GM06990 (cell line): ENCODE measurements at regions not wholly inside any gene's neighbourhood (a gene's known extent, or its start where the extent isn't known, plus 50 kb on each side); places are given as distances from the start of the nearest gene placed in this dataset.
"Not testable (repeated sequence)": the region's sequence is repeated elsewhere in the genome, so short reads cannot be mapped to it uniquely, and the experiment has no call there.

ENCODE experiments used
- DNase-seq: peaks from one replicate; pipeline ENCODE4 v3.0.0-alpha.2; 2011; ENCODE audit not compliant: insufficient read length; ENCODE audit errors: extremely low read depth
- H3K27me3 ChIP-seq: replicated peaks from 2 replicates; pipeline ENCODE4 v1.6.0; 2011; ENCODE audit warnings: low read length; ENCODE audit not compliant: control insufficient read depth, insufficient read depth
- H3K36me3 ChIP-seq: 2 replicates; pipeline ENCODE4 v1.5.1; 2011; ENCODE audit warnings: low read length; ENCODE audit not compliant: control insufficient read depth, insufficient read depth
- H3K4me3 ChIP-seq: replicated peaks from 2 replicates; pipeline ENCODE4 v1.5.1; 2011; ENCODE audit warnings: low read depth, mild to moderate bottlenecking, control low read depth, low read length
- TF ChIP-seq, protein P1 (sequence below): IDR thresholded peaks from 2 replicates; pipeline ENCODE4 v1.5.1; 2011; ENCODE audit warnings: low read length, control low read depth, mild to moderate bottlenecking, inconsistent platforms; ENCODE audit not compliant: insufficient read depth, poor library complexity, severe bottlenecking

- TF ChIP-seq, protein P1, sequence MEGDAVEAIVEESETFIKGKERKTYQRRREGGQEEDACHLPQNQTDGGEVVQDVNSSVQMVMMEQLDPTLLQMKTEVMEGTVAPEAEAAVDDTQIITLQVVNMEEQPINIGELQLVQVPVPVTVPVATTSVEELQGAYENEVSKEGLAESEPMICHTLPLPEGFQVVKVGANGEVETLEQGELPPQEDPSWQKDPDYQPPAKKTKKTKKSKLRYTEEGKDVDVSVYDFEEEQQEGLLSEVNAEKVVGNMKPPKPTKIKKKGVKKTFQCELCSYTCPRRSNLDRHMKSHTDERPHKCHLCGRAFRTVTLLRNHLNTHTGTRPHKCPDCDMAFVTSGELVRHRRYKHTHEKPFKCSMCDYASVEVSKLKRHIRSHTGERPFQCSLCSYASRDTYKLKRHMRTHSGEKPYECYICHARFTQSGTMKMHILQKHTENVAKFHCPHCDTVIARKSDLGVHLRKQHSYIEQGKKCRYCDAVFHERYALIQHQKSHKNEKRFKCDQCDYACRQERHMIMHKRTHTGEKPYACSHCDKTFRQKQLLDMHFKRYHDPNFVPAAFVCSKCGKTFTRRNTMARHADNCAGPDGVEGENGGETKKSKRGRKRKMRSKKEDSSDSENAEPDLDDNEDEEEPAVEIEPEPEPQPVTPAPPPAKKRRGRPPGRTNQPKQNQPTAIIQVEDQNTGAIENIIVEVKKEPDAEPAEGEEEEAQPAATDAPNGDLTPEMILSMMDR: no peak
- no peaks in the 10 kb centered on the region for H3K36me3 ChIP-seq
- H3K4me3 ChIP-seq: no peak overlapping the region
- no peak for DNase-seq
- H3K27me3 ChIP-seq: no peaks in the 10 kb centered on the region; the same call in 1 of the 2 replicates
Measured at GRCh38 chr18:26624443-26624842, 76.1 kb upstream of the KCTD1 start.

DNA sequence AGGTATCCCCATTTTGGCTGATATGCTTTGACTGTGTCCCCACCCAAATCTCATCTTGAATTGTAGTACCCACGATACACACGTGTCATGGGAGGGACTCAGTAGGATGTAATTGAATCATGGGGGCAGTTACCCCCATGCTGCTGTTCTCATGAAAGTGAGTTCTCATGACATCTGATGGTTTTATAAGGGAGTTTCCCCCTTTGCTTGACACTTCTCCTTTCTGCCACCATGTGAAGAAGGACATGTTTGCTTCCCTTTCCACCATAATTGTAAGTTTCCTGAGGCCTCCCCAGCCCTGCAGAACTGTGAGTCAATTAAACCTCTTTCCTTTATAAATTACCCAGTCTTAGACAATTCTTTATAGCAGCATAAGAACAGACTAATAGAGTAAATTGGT, 75.0 kb upstream of the KCTD1 start:
- DNase-seq, H3K4me3 ChIP-seq, H3K27me3 ChIP-seq, H3K36me3 ChIP-seq: not testable (repeated sequence)

- TF ChIP-seq, protein P1: peak; percentile 71
Measured at GRCh38 chr18:26621161-26622026, 73.0 kb upstream of the KCTD1 start.

GRCh38 chr18:26619350-26619749, 71.0 kb upstream of the KCTD1 start:
- TF ChIP-seq, protein P1: no peak
- DNase-seq: no peak
- H3K4me3 ChIP-seq: no peak overlapping the region
- no peaks in the 10 kb centered on the region for H3K36me3 ChIP-seq
- H3K27me3 ChIP-seq: no peaks in the 10 kb centered on the region; the same call in 1 of the 2 replicates

More at GRCh38 chr18:26621161-26622026, 73.0 kb upstream of the KCTD1 start:
- DNase-seq: peak; percentile 28
- Histone ChIP-seq H3K36me3 (no peaks in the 10 kb centered on the region), H3K27me3 (no peaks in the 10 kb centered on the region; the same call in 1 of the 2 replicates), H3K4me3 (peak overlapping the region; percentile 53)

DNA sequence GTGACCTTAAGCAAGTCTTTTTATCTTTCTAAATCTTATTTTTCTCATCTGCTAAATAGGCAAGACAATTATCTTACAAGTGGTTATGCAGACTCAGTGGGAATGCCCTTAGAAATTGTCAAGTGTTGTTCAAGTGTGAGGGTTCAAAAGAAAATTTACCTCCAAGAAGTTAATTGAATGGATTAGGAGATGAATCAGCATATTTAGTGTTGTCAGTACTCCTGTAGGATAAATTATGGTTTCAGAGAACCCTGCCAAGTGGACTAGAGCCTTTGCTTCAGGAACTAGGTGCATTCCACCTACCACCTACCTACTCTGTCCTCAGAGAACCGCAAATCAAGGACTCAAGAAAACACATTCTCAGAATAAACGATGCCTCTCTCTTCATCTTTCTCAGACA, 69.8 kb upstream of the KCTD1 start:
- TF ChIP-seq, protein P1: no peak
- H3K27me3 ChIP-seq: no peaks in the 10 kb centered on the region; the same call in 1 of the 2 replicates
- no peaks in the 10 kb centered on the region for H3K36me3 ChIP-seq
- no peak for DNase-seq
- no peak overlapping the region for H3K4me3 ChIP-seq

- H3K27me3 ChIP-seq: no peaks in the 10 kb centered on the region; the same call in 1 of the 2 replicates
- H3K4me3 ChIP-seq: no peak overlapping the region
- DNase-seq: no peak
- TF ChIP-seq, protein P1: no peak
- H3K36me3 ChIP-seq: no peaks in the 10 kb centered on the region
Measured at GRCh38 chr18:26617151-26617554, 68.8 kb upstream of the KCTD1 start.
